ENCODE measurements at regions not wholly inside any gene's neighbourhood (a gene's known extent, or its start where the extent isn't known, plus 50 kb on each side); places are given as distances from the start of the nearest gene placed in this dataset.
"Not testable (repeated sequence)": the region's sequence is repeated elsewhere in the genome, so short reads cannot be mapped to it uniquely, and the experiment has no call there.

DNA sequence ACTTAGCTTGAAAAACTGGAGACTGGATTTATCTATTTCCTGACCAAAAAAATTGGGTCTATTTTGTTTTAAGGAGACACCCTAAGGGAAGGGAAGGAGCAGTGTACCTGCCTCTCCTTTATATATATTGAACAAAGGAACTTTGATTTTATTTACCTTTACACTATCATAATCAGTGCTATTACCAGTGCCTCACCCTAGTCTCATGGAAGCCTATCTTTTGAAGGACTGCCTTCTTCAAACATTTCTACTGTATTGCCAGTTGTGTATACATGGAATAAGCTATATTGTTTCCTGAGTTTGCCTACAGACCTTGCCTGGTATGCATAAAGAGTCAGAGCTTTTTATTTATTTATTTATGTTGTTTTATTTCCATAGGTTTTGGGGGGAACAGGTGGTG, 124.9 kb downstream of the UTRN start:
- ChIA-PET CTCF (no interaction called here), POLR2A (no interaction called here)
- ATAC-seq (ENCODE audit: low read depth), result no peak
- H3K36me3 Mint-ChIP-seq (ENCODE audit: low read depth), result peaks cover 24% of the 10 kb centered on the region
- peaks cover 35% of the 10 kb centered on the region for H3K4me1 Mint-ChIP-seq
- DNase-seq, result no peak
- no peaks in the 10 kb centered on the region for H3K27me3 Mint-ChIP-seq
- no peak overlapping the region for H3K27ac Mint-ChIP-seq
- TF ChIP-seq CTCF (IDR thresholded peaks at IDR 0.05), result no peak
- no peaks in the 10 kb centered on the region for H3K9me3 Mint-ChIP-seq
- no peak overlapping the region for H3K4me3 Mint-ChIP-seq
- intact Hi-C loops (cut with micrococcal nuclease), result no loop called here

DNA sequence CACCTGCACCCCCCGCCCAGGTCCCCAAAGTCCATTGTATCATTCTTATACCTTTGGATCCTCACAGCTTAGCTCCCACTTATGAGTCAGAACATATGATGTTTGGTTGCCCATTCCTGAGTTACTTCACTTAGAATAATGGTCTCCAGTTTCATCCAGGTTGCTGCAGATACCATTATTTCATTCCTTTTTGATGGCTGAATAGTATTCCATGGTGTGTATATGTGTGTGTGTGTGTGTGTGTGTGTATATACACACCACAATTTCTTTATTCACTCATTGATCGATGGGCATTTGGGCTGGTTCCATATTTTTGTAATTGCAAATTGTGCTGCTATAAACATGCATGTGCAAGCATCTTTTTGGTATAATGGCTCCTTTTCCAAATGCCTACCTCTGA, 125.4 kb downstream of the UTRN start:
- H3K9me3 Mint-ChIP-seq; intact Hi-C loops (cut with micrococcal nuclease); DNase-seq; H3K4me3 Mint-ChIP-seq; H3K27ac Mint-ChIP-seq; POLR2A ChIA-PET; H3K27me3 Mint-ChIP-seq; CTCF ChIA-PET; ATAC-seq (ENCODE audit: low read depth): not testable (repeated sequence)
- Mint-ChIP-seq H3K36me3 (ENCODE audit: low read depth) (peaks cover 22% of the 10 kb centered on the region), H3K4me1 (peaks cover 35% of the 10 kb centered on the region)

GRCh38 chr6:144411531-144412165, 126.5 kb downstream of the UTRN start:
- Mint-ChIP-seq H3K27ac (no peak overlapping the region), H3K36me3 (ENCODE audit: low read depth) (peaks cover 22% of the 10 kb centered on the region), H3K4me3 (no peak overlapping the region), H3K9me3 (no peaks in the 10 kb centered on the region), H3K4me1 (peaks cover 43% of the 10 kb centered on the region), H3K27me3 (no peaks in the 10 kb centered on the region)
- ChIA-PET CTCF (no interaction called here), POLR2A (no interaction called here)
- ATAC-seq (ENCODE audit: low read depth), result no peak
- DNase-seq, result no peak
- no peak for TF ChIP-seq CTCF (IDR thresholded peaks at IDR 0.05)
- intact Hi-C loops (cut with micrococcal nuclease), result no loop called here

DNA sequence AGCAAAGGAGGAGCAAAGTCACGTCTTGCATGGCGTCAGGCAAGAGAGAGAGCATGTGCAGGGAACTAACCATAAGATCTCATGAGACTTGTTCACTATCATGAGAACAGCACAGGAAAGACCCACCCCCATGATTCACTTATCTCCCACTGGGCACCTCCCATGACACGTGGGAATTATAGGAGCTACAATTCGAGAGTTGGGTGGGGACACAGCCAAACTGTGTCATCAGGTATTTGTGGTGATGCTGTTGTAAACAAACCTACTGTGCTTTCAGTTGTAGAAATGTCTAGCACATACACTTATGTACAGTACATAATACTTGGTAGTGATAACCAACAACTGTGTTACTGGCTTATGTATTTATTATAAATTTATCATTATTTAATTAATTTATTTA, 128.3 kb downstream of the UTRN start:
- H3K4me3 Mint-ChIP-seq, result no peak overlapping the region
- TF ChIP-seq CTCF (IDR thresholded peaks at IDR 0.05), result no peak
- H3K4me1 Mint-ChIP-seq, result peaks cover 38% of the 10 kb centered on the region
- no peak overlapping the region for H3K27ac Mint-ChIP-seq
- no peaks in the 10 kb centered on the region for H3K27me3 Mint-ChIP-seq
- no peaks in the 10 kb centered on the region for H3K9me3 Mint-ChIP-seq
- H3K36me3 Mint-ChIP-seq (ENCODE audit: low read depth), result peaks cover 14% of the 10 kb centered on the region
- DNase-seq, result no peak
- intact Hi-C loops (cut with micrococcal nuclease), result no loop called here
- no peak for ATAC-seq (ENCODE audit: low read depth)
- ChIA-PET CTCF (interaction anchor here (1.1 kb wide), 1 partner anchor 68 kb away, joined by 4 read pairs; no protein-coding TSS in a partner anchor), POLR2A (no interaction called here)

DNA sequence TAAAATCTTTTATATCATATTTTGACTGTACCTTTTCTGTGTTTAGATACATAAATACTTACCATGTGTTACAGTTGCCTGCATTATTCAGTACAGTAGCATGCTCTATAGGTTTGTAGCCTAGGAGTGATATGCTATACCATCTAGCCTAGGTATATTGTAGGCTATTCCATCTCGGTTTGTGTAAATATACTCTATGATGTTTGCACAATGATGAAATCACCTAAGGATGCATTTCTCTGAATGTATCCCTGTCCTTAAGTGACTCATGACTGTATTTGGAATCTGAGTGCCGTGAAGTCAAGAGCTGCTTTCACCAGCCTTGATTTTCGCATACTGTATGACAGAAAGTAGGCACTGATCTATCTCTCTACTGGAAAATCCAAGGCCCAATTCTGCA, 129.9 kb downstream of the UTRN start:
- DNase-seq, result no peak
- CTCF ChIA-PET, result no interaction called here
- no peak for ATAC-seq (ENCODE audit: low read depth)
- H3K27me3 Mint-ChIP-seq, result no peaks in the 10 kb centered on the region
- H3K36me3 Mint-ChIP-seq (ENCODE audit: low read depth), result peaks cover 14% of the 10 kb centered on the region
- peaks cover 46% of the 10 kb centered on the region for H3K4me1 Mint-ChIP-seq
- H3K9me3 Mint-ChIP-seq, result no peaks in the 10 kb centered on the region
- H3K27ac Mint-ChIP-seq, result no peak overlapping the region
- TF ChIP-seq CTCF (IDR thresholded peaks at IDR 0.05), result no peak
- intact Hi-C loops (cut with micrococcal nuclease), result loop anchor here (5.0 kb wide), 2 partner anchors 128 to 198 kb away; partner anchors contain the start of gene UTRN
- POLR2A ChIA-PET, result no interaction called here
- H3K4me3 Mint-ChIP-seq, result no peak overlapping the region

DNA sequence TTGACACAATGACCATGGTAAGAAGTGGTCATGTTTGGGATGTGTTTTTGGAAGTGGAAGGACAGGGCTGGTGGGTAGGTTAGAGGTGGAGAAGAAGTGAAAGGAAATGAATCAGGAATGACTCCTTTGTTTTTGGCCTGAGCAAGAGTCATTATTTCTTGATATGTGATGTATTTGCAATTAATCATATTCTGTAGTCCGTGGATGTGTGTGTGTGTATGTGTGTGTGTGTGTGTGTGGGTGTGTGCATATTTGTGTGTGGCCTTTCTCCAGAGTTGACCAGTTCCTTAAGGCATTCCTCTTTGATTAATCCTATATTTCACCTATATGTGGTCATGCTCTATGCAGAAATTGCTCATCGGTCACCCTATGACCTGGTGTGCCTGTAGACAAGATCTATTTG, 130.7 kb downstream of the UTRN start:
- H3K9me3 Mint-ChIP-seq, result no peaks in the 10 kb centered on the region
- ATAC-seq (ENCODE audit: low read depth) (no peak), DNase-seq (no peak)
- CTCF ChIA-PET, result no interaction called here
- POLR2A ChIA-PET, result no interaction called here
- H3K4me3 Mint-ChIP-seq, result no peak overlapping the region
- H3K27ac Mint-ChIP-seq, result no peak overlapping the region
- H3K27me3 Mint-ChIP-seq, result no peaks in the 10 kb centered on the region
- H3K4me1 Mint-ChIP-seq, result peaks cover 44% of the 10 kb centered on the region
- intact Hi-C loops (cut with micrococcal nuclease), result loop anchor here (2.0 to 5.0 kb wide), 3 partner anchors 15 to 199 kb away; partner anchors contain the start of gene UTRN
- TF ChIP-seq CTCF (IDR thresholded peaks at IDR 0.05), result no peak
- H3K36me3 Mint-ChIP-seq (ENCODE audit: low read depth), result peaks cover 13% of the 10 kb centered on the region
